T-helper 17 cell (primary cell): ENCODE measurements at regions not wholly inside any gene's neighbourhood (a gene's known extent, or its start where the extent isn't known, plus 50 kb on each side); places are given as distances from the start of the nearest gene placed in this dataset.
A peak's percentile ranks its signal among the peaks of the same experiment; 100 is the strongest.

Source experiments
- ATAC-seq: fragments of 150-1000 bp; cut with Tn5 transposase; 2 replicates; pipeline ENCODE4 v1.10.0; 2021; ENCODE audit warnings: mild to moderate bottlenecking, moderate library complexity
- DNase-seq, 3 donors: peaks; one replicate each; pipeline versions ENCODE4 v3.0.0 to v3.0.0-alpha.2; 2020 to 2021
- H3K9me3 ChIP-seq: one replicate; pipeline ENCODE4 v1.7.0; 2013; ENCODE audit warnings: low read length, mild to moderate bottlenecking; ENCODE audit not compliant: control insufficient read depth, poor library complexity, severe bottlenecking
- H3K27ac Mint-ChIP-seq: one replicate; pipeline ENCODE4 v1.8.0; 2022; ENCODE audit warnings: mild to moderate bottlenecking, moderate library complexity, mixed read lengths
- H3K27me3 Mint-ChIP-seq: one replicate; pipeline ENCODE4 v1.8.0; 2022; ENCODE audit warnings: mixed read lengths
- H3K36me3 Mint-ChIP-seq: one replicate; pipeline ENCODE4 v1.8.0; 2022; ENCODE audit warnings: low read depth, mixed read lengths
- H3K4me1 Mint-ChIP-seq: one replicate; pipeline ENCODE4 v1.8.0; 2022; ENCODE audit warnings: mild to moderate bottlenecking, mixed read lengths
- H3K4me3 Mint-ChIP-seq: one replicate; pipeline ENCODE4 v1.8.0; 2022; ENCODE audit warnings: mild to moderate bottlenecking, moderate library complexity, mixed read lengths

DNA sequence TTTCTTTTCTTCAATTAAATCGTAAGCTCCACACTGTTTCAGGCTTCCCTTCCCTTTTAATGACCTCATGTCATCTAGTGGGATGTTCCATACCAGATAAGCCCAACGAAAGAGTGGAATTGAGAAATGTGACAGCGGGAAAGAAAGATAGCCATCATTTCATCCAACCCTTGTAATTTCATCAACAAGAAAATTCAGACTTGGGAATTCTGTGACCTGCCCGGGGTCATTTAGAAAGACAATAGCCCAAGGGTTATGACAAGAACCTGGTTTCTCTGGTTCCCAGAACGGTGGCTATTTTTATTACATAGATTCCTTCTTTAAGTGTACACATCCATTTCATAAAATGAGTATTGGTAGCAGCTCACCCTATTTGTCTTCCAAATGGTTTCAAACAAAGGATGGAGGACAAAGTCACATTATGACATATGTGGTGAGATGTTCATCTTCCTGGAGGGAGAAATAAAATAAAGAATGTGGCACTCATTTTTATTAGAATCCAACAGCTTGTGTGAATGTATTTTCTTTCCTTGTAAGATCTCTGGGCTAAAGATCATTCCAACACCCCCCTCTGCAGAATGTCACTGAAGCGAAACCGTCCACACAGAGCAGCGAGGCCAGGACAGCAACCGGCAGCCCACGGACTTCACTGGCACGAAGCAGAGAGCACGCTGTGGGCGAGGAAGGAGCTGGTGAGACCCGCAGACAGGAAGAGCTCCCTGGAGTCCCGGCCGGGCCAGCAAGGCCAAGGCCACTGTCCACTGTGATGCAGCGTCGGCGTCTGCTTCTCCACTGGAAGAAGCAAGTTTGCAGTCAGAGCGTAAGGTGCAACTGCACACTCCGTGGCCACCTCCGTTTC, 199.9 kb downstream of the KLF6 start:
- no peak for ATAC-seq
- H3K27ac Mint-ChIP-seq = no peak overlapping the region
- H3K4me1 Mint-ChIP-seq = peaks cover under 1% of the 10 kb centered on the region
- H3K9me3 ChIP-seq = no peaks in the 10 kb centered on the region
- no peak for DNase-seq
- H3K4me3 Mint-ChIP-seq = no peak overlapping the region
- peaks cover 23% of the 10 kb centered on the region for H3K27me3 Mint-ChIP-seq
- no peaks in the 10 kb centered on the region for H3K36me3 Mint-ChIP-seq

GRCh38 chr10:3580565-3580964, 204.4 kb downstream of the KLF6 start:
- Mint-ChIP-seq H3K27ac (no peak overlapping the region), H3K4me3 (no peak overlapping the region), H3K36me3 (no peaks in the 10 kb centered on the region), H3K4me1 (peaks cover 16% of the 10 kb centered on the region), H3K27me3 (no peaks in the 10 kb centered on the region)
- no peak for DNase-seq
- ATAC-seq = no peak
- H3K9me3 ChIP-seq = no peaks in the 10 kb centered on the region

- peaks cover 16% of the 10 kb centered on the region for H3K4me1 Mint-ChIP-seq
- no peaks in the 10 kb centered on the region for H3K27me3 Mint-ChIP-seq
- H3K4me3 Mint-ChIP-seq = no peak overlapping the region
- DNase-seq = no peak
- no peaks in the 10 kb centered on the region for H3K36me3 Mint-ChIP-seq
- H3K9me3 ChIP-seq = no peaks in the 10 kb centered on the region
- no peak overlapping the region for H3K27ac Mint-ChIP-seq
- ATAC-seq = no peak
These were observed 205.2 kb downstream of the KLF6 start for GRCh38 chr10:3579845-3580244.

- no peaks in the 10 kb centered on the region for H3K27me3 Mint-ChIP-seq
- DNase-seq = no peak
- H3K4me3 Mint-ChIP-seq = no peak overlapping the region
- ATAC-seq = no peak
- H3K9me3 ChIP-seq = no peaks in the 10 kb centered on the region
- peaks cover 16% of the 10 kb centered on the region for H3K4me1 Mint-ChIP-seq
- no peak overlapping the region for H3K27ac Mint-ChIP-seq
- H3K36me3 Mint-ChIP-seq = no peaks in the 10 kb centered on the region
These were observed 206.3 kb downstream of the KLF6 start for GRCh38 chr10:3578682-3579081.

DNA sequence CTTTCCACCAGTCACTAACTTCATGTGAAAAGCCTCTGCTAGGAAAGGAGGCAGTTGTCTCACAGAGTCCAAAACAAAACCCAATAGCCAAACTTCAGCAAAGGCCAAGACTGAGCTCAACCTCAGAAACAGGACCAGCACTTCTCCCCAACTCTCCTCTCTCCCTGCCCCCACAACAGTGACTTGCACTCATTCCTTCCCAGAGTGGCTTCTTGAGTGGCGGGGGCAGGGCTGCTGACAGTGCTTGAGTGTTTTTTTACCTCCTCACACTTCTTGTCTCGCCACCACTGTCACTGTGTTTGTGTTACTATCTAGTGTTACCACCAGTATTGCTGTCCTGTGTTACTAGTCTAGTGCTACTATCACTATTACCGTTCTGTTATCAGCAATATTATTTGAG, 206.8 kb downstream of the KLF6 start:
- H3K27ac Mint-ChIP-seq = no peak overlapping the region
- no peak overlapping the region for H3K4me3 Mint-ChIP-seq
- H3K36me3 Mint-ChIP-seq = no peaks in the 10 kb centered on the region
- H3K4me1 Mint-ChIP-seq = peaks cover 16% of the 10 kb centered on the region
- ATAC-seq (no peak), DNase-seq (no peak)
- no peaks in the 10 kb centered on the region for H3K27me3 Mint-ChIP-seq
- H3K9me3 ChIP-seq = no peaks in the 10 kb centered on the region

- ATAC-seq = no peak
- peaks cover 8% of the 10 kb centered on the region for H3K4me1 Mint-ChIP-seq
- H3K27me3 Mint-ChIP-seq = no peaks in the 10 kb centered on the region
- no peaks in the 10 kb centered on the region for H3K36me3 Mint-ChIP-seq
- no peaks in the 10 kb centered on the region for H3K9me3 ChIP-seq
- no peak overlapping the region for H3K27ac Mint-ChIP-seq
- no peak overlapping the region for H3K4me3 Mint-ChIP-seq
- DNase-seq = no peak
These were observed 210.6 kb downstream of the KLF6 start for GRCh38 chr10:3574451-3574850.

DNA sequence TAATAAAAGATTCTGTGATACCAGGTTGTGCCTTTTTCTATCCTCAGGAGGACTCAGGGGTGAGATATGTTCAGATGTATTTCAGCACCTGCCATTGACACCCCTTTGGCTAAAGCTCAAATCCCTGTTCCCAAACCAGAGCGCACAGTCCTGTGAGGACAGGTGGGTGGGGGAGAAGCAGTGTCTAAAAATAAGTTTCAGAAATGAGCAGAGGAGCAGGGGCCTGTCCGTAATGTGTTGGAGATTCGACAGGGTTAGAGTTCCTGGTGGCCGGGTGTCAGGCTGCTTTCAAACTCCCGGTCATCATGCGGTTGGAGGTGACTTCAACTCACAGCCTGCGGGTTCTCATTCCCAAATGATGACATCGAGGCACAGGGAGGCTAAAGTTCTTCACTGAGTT, 211.5 kb downstream of the KLF6 start:
- Mint-ChIP-seq H3K36me3 (no peaks in the 10 kb centered on the region), H3K27ac (no peak overlapping the region), H3K4me1 (peaks cover 1% of the 10 kb centered on the region), H3K4me3 (no peak overlapping the region), H3K27me3 (no peaks in the 10 kb centered on the region)
- ATAC-seq (no peak), DNase-seq (no peak)
- H3K9me3 ChIP-seq = no peaks in the 10 kb centered on the region

DNA sequence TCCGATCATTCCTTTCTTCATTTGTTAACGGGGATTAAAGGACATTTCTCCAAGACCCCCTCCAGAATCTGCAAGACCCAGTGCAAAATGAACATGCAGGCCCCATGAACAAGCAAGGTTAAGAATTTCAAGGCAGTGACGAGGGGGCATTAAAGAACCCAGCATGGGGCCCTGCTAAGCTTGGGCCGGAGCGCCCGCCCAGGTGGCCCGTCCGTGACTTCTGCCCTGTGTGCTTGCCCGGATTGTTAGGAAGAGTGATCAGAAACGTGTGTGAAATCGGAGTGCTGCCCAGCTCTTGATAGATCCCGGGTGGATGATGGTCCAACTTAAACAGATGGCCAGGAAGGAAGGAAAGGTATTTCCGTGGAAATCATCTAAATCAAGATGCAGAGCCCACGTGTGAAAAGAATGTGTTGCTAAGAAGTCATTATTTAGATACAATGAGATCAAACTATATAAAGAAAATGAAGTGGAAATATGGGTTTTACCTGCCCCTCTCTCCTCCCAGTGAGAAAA, 213.6 kb downstream of the KLF6 start:
- DNase-seq (no peak), ATAC-seq (no peak)
- H3K9me3 ChIP-seq = no peaks in the 10 kb centered on the region
- Mint-ChIP-seq H3K36me3 (no peaks in the 10 kb centered on the region), H3K27ac (no peak overlapping the region), H3K27me3 (no peaks in the 10 kb centered on the region), H3K4me3 (no peak overlapping the region), H3K4me1 (peaks cover 7% of the 10 kb centered on the region)

- Mint-ChIP-seq H3K27me3 (no peaks in the 10 kb centered on the region), H3K27ac (no peak overlapping the region), H3K36me3 (no peaks in the 10 kb centered on the region), H3K4me1 (peaks cover 7% of the 10 kb centered on the region), H3K4me3 (no peak overlapping the region)
- H3K9me3 ChIP-seq = no peaks in the 10 kb centered on the region
- no peak for DNase-seq
- no peak for ATAC-seq
These were observed 214.1 kb downstream of the KLF6 start for GRCh38 chr10:3570855-3571266.

GRCh38 chr10:3570131-3570729, 214.8 kb downstream of the KLF6 start:
- no peaks in the 10 kb centered on the region for H3K27me3 Mint-ChIP-seq
- H3K27ac Mint-ChIP-seq = no peak overlapping the region
- no peak overlapping the region for H3K4me3 Mint-ChIP-seq
- no peak for ATAC-seq
- no peak for DNase-seq
- H3K9me3 ChIP-seq = no peaks in the 10 kb centered on the region
- H3K36me3 Mint-ChIP-seq = no peaks in the 10 kb centered on the region
- H3K4me1 Mint-ChIP-seq = peaks cover 7% of the 10 kb centered on the region

DNA sequence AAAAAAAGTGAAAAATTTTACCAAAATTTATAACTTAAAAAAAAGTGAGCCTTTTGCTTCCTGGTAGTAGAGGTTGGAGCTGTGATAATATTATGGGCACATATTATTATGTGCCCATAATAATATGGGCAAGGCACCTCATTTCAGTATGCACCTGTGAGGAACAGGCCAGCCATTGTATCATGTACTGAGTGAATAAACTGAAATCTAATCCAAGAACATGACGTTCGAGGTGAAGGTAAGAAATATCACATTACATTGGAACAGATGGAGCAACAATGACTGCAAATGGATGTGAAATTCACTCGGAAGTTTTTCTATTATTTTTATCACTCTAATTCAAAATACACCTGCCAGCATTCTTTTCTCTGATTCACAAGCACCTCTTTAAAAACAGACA, 216.0 kb downstream of the KLF6 start:
- Mint-ChIP-seq H3K27me3 (no peaks in the 10 kb centered on the region), H3K36me3 (no peaks in the 10 kb centered on the region), H3K27ac (no peak overlapping the region), H3K4me1 (peaks cover 7% of the 10 kb centered on the region), H3K4me3 (no peak overlapping the region)
- ATAC-seq (no peak), DNase-seq (no peak)
- H3K9me3 ChIP-seq = no peaks in the 10 kb centered on the region

DNA sequence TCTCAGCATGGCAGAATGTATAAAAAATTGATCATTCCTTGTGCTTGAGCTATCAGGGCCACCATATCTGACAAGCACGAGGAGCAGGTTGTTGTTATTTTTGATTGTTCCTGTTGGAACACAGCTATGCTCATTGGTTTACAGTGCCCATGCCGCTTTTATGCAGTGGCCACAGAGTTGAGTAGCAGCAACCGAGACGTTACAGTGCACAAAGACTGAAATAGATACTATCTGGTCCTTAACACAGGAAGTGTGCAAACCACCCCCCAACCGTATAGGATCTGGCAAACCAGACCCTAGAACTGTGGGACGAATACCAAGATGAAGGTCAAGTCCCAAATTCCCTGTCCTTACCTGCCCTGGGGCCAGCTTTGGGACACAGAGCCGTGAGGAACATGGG, 216.6 kb downstream of the KLF6 start:
- Mint-ChIP-seq H3K4me3 (no peak overlapping the region), H3K36me3 (no peaks in the 10 kb centered on the region), H3K27me3 (no peaks in the 10 kb centered on the region), H3K27ac (peak overlapping the region; percentile 24), H3K4me1 (peaks cover 7% of the 10 kb centered on the region)
- DNase-seq (no peak), ATAC-seq (no peak)
- H3K9me3 ChIP-seq = no peaks in the 10 kb centered on the region

GRCh38 chr10:3567291-3567963, 217.6 kb downstream of the KLF6 start:
- Mint-ChIP-seq H3K4me3 (no peak overlapping the region), H3K27ac (no peak overlapping the region), H3K36me3 (no peaks in the 10 kb centered on the region), H3K4me1 (peaks cover 7% of the 10 kb centered on the region), H3K27me3 (no peaks in the 10 kb centered on the region)
- no peaks in the 10 kb centered on the region for H3K9me3 ChIP-seq
- ATAC-seq (no peak), DNase-seq (no peak)
